ENCODE measurements at regions not wholly inside any gene's neighbourhood (a gene's known extent, or its start where the extent isn't known, plus 50 kb on each side); places are given as distances from the start of the nearest gene placed in this dataset.

- DNase-seq = no peak
- no peaks in the 10 kb centered on the region for H3K4me1 Mint-ChIP-seq (ENCODE audit: low read depth, unreplicated experiment)
- no peaks in the 10 kb centered on the region for H3K27me3 Mint-ChIP-seq (ENCODE audit: unreplicated experiment)
- CTCF ChIA-PET = no interaction called here
- intact Hi-C loops (cut with micrococcal nuclease; ENCODE audit: unreplicated experiment) = no loop called here
- no peak for TF ChIP-seq CTCF (IDR thresholded peaks at IDR 0.05; ENCODE audit: unreplicated experiment)
- no peak overlapping the region for H3K27ac Mint-ChIP-seq (ENCODE audit: unreplicated experiment)
- no peak overlapping the region for H3K4me3 Mint-ChIP-seq (ENCODE audit: low read depth, unreplicated experiment)
- peaks cover 14% of the 10 kb centered on the region for H3K9me3 Mint-ChIP-seq (ENCODE audit: low read depth, unreplicated experiment)
- BruUV-seq (replicated peaks) = no TSS peak
- H3K36me3 Mint-ChIP-seq (ENCODE audit: insufficient read depth, unreplicated experiment) = no peaks in the 10 kb centered on the region
Measured at GRCh38 chrX:146224442-146224841, 406.8 kb downstream of the SLITRK2 start.

GRCh38 chrX:146238173-146238572 is 420.5 kb downstream of the SLITRK2 start:
- no peak overlapping the region for H3K27ac Mint-ChIP-seq (ENCODE audit: unreplicated experiment)
- DNase-seq = no peak
- intact Hi-C loops (cut with micrococcal nuclease; ENCODE audit: unreplicated experiment) = no loop called here
- BruUV-seq (replicated peaks) = no TSS peak
- CTCF ChIA-PET = no interaction called here
- no peaks in the 10 kb centered on the region for H3K4me1 Mint-ChIP-seq (ENCODE audit: low read depth, unreplicated experiment)
- no peak overlapping the region for H3K4me3 Mint-ChIP-seq (ENCODE audit: low read depth, unreplicated experiment)
- no peaks in the 10 kb centered on the region for H3K27me3 Mint-ChIP-seq (ENCODE audit: unreplicated experiment)
- H3K36me3 Mint-ChIP-seq (ENCODE audit: insufficient read depth, unreplicated experiment) = no peaks in the 10 kb centered on the region
- no peak for TF ChIP-seq CTCF (IDR thresholded peaks at IDR 0.05; ENCODE audit: unreplicated experiment)
- peaks cover 8% of the 10 kb centered on the region for H3K9me3 Mint-ChIP-seq (ENCODE audit: low read depth, unreplicated experiment)

GRCh38 chrX:146241902-146242301 is 424.3 kb downstream of the SLITRK2 start:
- H3K9me3 Mint-ChIP-seq (ENCODE audit: low read depth, unreplicated experiment) = peaks cover 12% of the 10 kb centered on the region
- H3K4me1 Mint-ChIP-seq (ENCODE audit: low read depth, unreplicated experiment) = no peaks in the 10 kb centered on the region
- H3K27ac Mint-ChIP-seq (ENCODE audit: unreplicated experiment) = no peak overlapping the region
- CTCF ChIA-PET = no interaction called here
- BruUV-seq (replicated peaks) = no TSS peak
- no peak overlapping the region for H3K4me3 Mint-ChIP-seq (ENCODE audit: low read depth, unreplicated experiment)
- H3K36me3 Mint-ChIP-seq (ENCODE audit: insufficient read depth, unreplicated experiment) = no peaks in the 10 kb centered on the region
- no peak for TF ChIP-seq CTCF (IDR thresholded peaks at IDR 0.05; ENCODE audit: unreplicated experiment)
- no peak for DNase-seq
- intact Hi-C loops (cut with micrococcal nuclease; ENCODE audit: unreplicated experiment) = no loop called here
- H3K27me3 Mint-ChIP-seq (ENCODE audit: unreplicated experiment) = no peaks in the 10 kb centered on the region

GRCh38 chrX:146243041-146243440 is 425.4 kb downstream of the SLITRK2 start:
- DNase-seq = no peak
- no peak for TF ChIP-seq CTCF (IDR thresholded peaks at IDR 0.05; ENCODE audit: unreplicated experiment)
- H3K27ac Mint-ChIP-seq (ENCODE audit: unreplicated experiment) = no peak overlapping the region
- CTCF ChIA-PET = no interaction called here
- H3K9me3 Mint-ChIP-seq (ENCODE audit: low read depth, unreplicated experiment) = peaks cover 14% of the 10 kb centered on the region
- BruUV-seq (replicated peaks) = no TSS peak
- H3K4me1 Mint-ChIP-seq (ENCODE audit: low read depth, unreplicated experiment) = no peaks in the 10 kb centered on the region
- intact Hi-C loops (cut with micrococcal nuclease; ENCODE audit: unreplicated experiment) = no loop called here
- H3K36me3 Mint-ChIP-seq (ENCODE audit: insufficient read depth, unreplicated experiment) = no peaks in the 10 kb centered on the region
- no peak overlapping the region for H3K4me3 Mint-ChIP-seq (ENCODE audit: low read depth, unreplicated experiment)
- H3K27me3 Mint-ChIP-seq (ENCODE audit: unreplicated experiment) = no peaks in the 10 kb centered on the region

- BruUV-seq (replicated peaks) = no TSS peak
- Mint-ChIP-seq H3K36me3 (ENCODE audit: insufficient read depth, unreplicated experiment) (no peaks in the 10 kb centered on the region), H3K27me3 (ENCODE audit: unreplicated experiment) (no peaks in the 10 kb centered on the region), H3K9me3 (ENCODE audit: low read depth, unreplicated experiment) (peaks cover 4% of the 10 kb centered on the region), H3K4me3 (ENCODE audit: low read depth, unreplicated experiment) (no peak overlapping the region), H3K4me1 (ENCODE audit: low read depth, unreplicated experiment) (no peaks in the 10 kb centered on the region), H3K27ac (ENCODE audit: unreplicated experiment) (no peak overlapping the region)
- no peak for DNase-seq
- TF ChIP-seq CTCF (IDR thresholded peaks at IDR 0.05; ENCODE audit: unreplicated experiment) = no peak
- intact Hi-C loops (cut with micrococcal nuclease; ENCODE audit: unreplicated experiment) = no loop called here
- CTCF ChIA-PET = no interaction called here
Measured at GRCh38 chrX:146259207-146259606, 441.6 kb downstream of the SLITRK2 start.
